ENCODE measurements at regions not wholly inside any gene's neighbourhood (a gene's known extent, or its start where the extent isn't known, plus 50 kb on each side); places are given as distances from the start of the nearest gene placed in this dataset.

DNA sequence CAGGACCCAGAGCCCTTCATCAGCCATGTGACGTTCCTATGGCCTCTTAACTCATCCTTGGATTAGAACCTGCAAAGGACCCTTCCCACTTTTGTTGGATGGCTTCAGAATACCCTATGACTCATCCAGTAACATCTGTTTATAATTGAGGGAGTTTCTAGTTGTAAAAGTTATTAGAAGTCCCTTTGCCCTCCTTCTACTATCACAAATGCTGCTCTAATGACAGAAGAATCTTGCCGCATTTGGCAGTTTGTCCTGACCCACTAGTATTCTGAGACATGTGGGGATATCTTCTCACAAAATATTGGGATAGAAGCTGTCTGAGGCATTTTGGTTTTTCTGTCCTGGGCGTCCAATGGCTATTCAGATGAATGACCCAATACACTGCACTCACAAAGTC lies 251.8 kb upstream of the TMEM72 start:
- Histone ChIP-seq H3K4me2 (ENCODE audit: low read length) (no peak overlapping the region), H3K27me3 (ENCODE audit: control insufficient read depth, low read length) (no peaks in the 10 kb centered on the region), H3K4me3 (ENCODE audit: low read length) (no peak overlapping the region), H3K36me3 (ENCODE audit: control insufficient read depth, low read length) (no peaks in the 10 kb centered on the region), H3K27ac (ENCODE audit: low read depth, low read length) (no peak overlapping the region), H3K79me2 (ENCODE audit: control insufficient read depth, low read length) (no peaks in the 10 kb centered on the region), H3K9me2 (replicated peaks; ENCODE audit: control insufficient read depth, low read length) (no peaks in the 10 kb centered on the region), H4K20me1 (ENCODE audit: control insufficient read depth, insufficient read depth, low read depth, low read length) (no peaks in the 10 kb centered on the region), H3F3A (ENCODE audit: control insufficient read depth, insufficient read depth) (no peaks in the 10 kb centered on the region), H3K9me3 (ENCODE audit: control insufficient read depth, insufficient read depth, low read length) (no peaks in the 10 kb centered on the region), H3K4me1 (ENCODE audit: control insufficient read depth, low read length) (no peaks in the 10 kb centered on the region)
- TF ChIP-seq, protein P1, sequence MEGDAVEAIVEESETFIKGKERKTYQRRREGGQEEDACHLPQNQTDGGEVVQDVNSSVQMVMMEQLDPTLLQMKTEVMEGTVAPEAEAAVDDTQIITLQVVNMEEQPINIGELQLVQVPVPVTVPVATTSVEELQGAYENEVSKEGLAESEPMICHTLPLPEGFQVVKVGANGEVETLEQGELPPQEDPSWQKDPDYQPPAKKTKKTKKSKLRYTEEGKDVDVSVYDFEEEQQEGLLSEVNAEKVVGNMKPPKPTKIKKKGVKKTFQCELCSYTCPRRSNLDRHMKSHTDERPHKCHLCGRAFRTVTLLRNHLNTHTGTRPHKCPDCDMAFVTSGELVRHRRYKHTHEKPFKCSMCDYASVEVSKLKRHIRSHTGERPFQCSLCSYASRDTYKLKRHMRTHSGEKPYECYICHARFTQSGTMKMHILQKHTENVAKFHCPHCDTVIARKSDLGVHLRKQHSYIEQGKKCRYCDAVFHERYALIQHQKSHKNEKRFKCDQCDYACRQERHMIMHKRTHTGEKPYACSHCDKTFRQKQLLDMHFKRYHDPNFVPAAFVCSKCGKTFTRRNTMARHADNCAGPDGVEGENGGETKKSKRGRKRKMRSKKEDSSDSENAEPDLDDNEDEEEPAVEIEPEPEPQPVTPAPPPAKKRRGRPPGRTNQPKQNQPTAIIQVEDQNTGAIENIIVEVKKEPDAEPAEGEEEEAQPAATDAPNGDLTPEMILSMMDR (IDR thresholded peaks at IDR 0.05; ENCODE audit: low read depth, low read length, poor library complexity, severe bottlenecking) = no peak
- no peak for TF ChIP-seq EZH2phosphoT487 (IDR thresholded peaks at IDR 0.05; ENCODE audit: borderline replicate concordance, low read length)

DNA sequence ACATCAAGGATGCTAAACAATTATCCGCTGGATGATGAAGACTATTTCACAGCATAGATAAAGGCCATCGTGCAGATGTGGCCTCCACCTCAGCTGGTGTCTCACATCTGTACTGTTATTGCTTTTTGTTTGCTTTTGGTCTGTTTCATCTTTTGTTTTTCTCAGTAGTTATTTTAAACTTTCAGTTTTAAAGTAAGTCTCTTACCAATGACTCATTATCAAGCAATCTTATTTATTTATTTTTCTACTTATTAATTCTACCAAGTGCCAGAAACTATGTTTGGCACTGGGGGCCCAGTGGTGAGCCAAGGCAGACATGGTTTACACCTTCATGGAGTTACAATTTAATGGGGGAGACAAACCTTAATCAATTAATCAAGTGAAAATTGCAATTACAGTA lies 250.9 kb upstream of the TMEM72 start:
- Histone ChIP-seq H3K27ac (ENCODE audit: low read depth, low read length) (no peak overlapping the region), H3K79me2 (ENCODE audit: control insufficient read depth, low read length) (no peaks in the 10 kb centered on the region), H3K9me3 (ENCODE audit: control insufficient read depth, insufficient read depth, low read length) (no peaks in the 10 kb centered on the region), H3K27me3 (ENCODE audit: control insufficient read depth, low read length) (no peaks in the 10 kb centered on the region), H3K9me2 (replicated peaks; ENCODE audit: control insufficient read depth, low read length) (no peaks in the 10 kb centered on the region), H4K20me1 (ENCODE audit: control insufficient read depth, insufficient read depth, low read depth, low read length) (no peaks in the 10 kb centered on the region), H3K4me3 (ENCODE audit: low read length) (no peak overlapping the region), H3F3A (ENCODE audit: control insufficient read depth, insufficient read depth) (no peaks in the 10 kb centered on the region), H3K4me2 (ENCODE audit: low read length) (no peak overlapping the region), H3K36me3 (ENCODE audit: control insufficient read depth, low read length) (no peaks in the 10 kb centered on the region), H3K4me1 (ENCODE audit: control insufficient read depth, low read length) (no peaks in the 10 kb centered on the region)
- TF ChIP-seq EZH2phosphoT487 (IDR thresholded peaks at IDR 0.05; ENCODE audit: borderline replicate concordance, low read length) = no peak
- TF ChIP-seq, protein P1 (IDR thresholded peaks at IDR 0.05; ENCODE audit: low read depth, low read length, poor library complexity, severe bottlenecking) = no peak

DNA sequence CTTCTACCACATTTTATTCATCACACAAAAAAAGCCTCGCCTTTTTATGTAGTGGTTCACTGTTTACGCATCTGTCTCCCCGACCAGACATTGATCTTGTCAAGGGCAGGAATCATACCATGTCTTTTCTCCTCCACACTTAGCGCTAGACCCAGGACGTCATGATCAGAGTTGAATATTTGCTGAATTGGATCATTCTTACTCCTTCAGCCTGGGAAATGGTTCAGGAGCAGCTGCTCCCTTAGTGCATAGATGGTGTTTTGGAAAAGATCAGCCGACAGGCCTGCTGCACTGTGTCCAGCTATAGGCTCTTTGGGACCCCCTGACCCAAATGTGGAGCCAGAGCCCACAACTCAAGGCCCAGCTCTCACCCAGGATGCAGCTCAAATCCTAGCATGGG lies 249.1 kb upstream of the TMEM72 start:
- no peak overlapping the region for H3K4me2 ChIP-seq (ENCODE audit: low read length)
- no peaks in the 10 kb centered on the region for H4K20me1 ChIP-seq (ENCODE audit: control insufficient read depth, insufficient read depth, low read depth, low read length)
- no peak for TF ChIP-seq EZH2phosphoT487 (IDR thresholded peaks at IDR 0.05; ENCODE audit: borderline replicate concordance, low read length)
- TF ChIP-seq, protein P1 (IDR thresholded peaks at IDR 0.05; ENCODE audit: low read depth, low read length, poor library complexity, severe bottlenecking) = no peak
- no peaks in the 10 kb centered on the region for H3K4me1 ChIP-seq (ENCODE audit: control insufficient read depth, low read length)
- no peaks in the 10 kb centered on the region for H3K27me3 ChIP-seq (ENCODE audit: control insufficient read depth, low read length)
- no peak overlapping the region for H3K4me3 ChIP-seq (ENCODE audit: low read length)
- no peaks in the 10 kb centered on the region for H3K9me2 ChIP-seq (replicated peaks; ENCODE audit: control insufficient read depth, low read length)
- no peak overlapping the region for H3K27ac ChIP-seq (ENCODE audit: low read depth, low read length)
- H3K9me3 ChIP-seq (ENCODE audit: control insufficient read depth, insufficient read depth, low read length) = peaks cover 4% of the 10 kb centered on the region; the same call in 1 of the 2 replicates
- H3K79me2 ChIP-seq (ENCODE audit: control insufficient read depth, low read length) = no peaks in the 10 kb centered on the region
- no peaks in the 10 kb centered on the region for H3K36me3 ChIP-seq (ENCODE audit: control insufficient read depth, low read length)
- H3F3A ChIP-seq (ENCODE audit: control insufficient read depth, insufficient read depth) = no peaks in the 10 kb centered on the region

DNA sequence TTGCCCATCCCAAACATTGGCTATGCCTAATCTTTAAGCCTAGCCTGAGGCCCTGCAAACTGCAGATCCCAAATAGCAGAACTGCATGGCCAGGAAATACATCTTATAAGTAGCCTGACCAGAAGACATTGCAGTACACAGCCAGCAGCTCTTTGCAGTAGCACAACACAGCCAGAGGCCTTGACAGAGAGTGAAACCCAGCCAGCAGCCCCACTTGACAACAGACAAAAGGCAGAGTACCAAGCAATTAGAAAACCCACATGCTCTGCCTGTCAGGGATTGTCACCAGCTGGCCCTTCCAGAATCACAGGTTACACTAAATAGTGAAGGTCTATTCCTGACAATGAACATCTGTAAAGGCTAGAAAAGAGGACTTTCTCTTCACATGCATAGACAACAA lies 242.8 kb upstream of the TMEM72 start:
- H3K27ac ChIP-seq (ENCODE audit: low read depth, low read length) = no peak overlapping the region
- no peak overlapping the region for H3K4me2 ChIP-seq (ENCODE audit: low read length)
- no peaks in the 10 kb centered on the region for H3K4me1 ChIP-seq (ENCODE audit: control insufficient read depth, low read length)
- H3K79me2 ChIP-seq (ENCODE audit: control insufficient read depth, low read length) = no peaks in the 10 kb centered on the region
- H3K36me3 ChIP-seq (ENCODE audit: control insufficient read depth, low read length) = no peaks in the 10 kb centered on the region
- H3K9me3 ChIP-seq (ENCODE audit: control insufficient read depth, insufficient read depth, low read length) = peaks cover 4% of the 10 kb centered on the region; the same call in 1 of the 2 replicates
- H3K27me3 ChIP-seq (ENCODE audit: control insufficient read depth, low read length) = no peaks in the 10 kb centered on the region
- no peaks in the 10 kb centered on the region for H3F3A ChIP-seq (ENCODE audit: control insufficient read depth, insufficient read depth)
- no peaks in the 10 kb centered on the region for H4K20me1 ChIP-seq (ENCODE audit: control insufficient read depth, insufficient read depth, low read depth, low read length)
- H3K4me3 ChIP-seq (ENCODE audit: low read length) = no peak overlapping the region
- TF ChIP-seq, protein P1 (IDR thresholded peaks at IDR 0.05; ENCODE audit: low read depth, low read length, poor library complexity, severe bottlenecking) = no peak
- no peak for TF ChIP-seq EZH2phosphoT487 (IDR thresholded peaks at IDR 0.05; ENCODE audit: borderline replicate concordance, low read length)
- no peaks in the 10 kb centered on the region for H3K9me2 ChIP-seq (replicated peaks; ENCODE audit: control insufficient read depth, low read length)

Data from DOHH2 (cell line).